MM.1S (cell line): ENCODE measurements at regions not wholly inside any gene's neighbourhood (a gene's known extent, or its start where the extent isn't known, plus 50 kb on each side); places are given as distances from the start of the nearest gene placed in this dataset.

Source experiments
- DNase-seq: peaks from one replicate; pipeline ENCODE4 v3.0.0-alpha.2; 2015
- H2AFZ ChIP-seq: fragments of 300-600 bp; sonication (generic); 2 replicates; pipeline ENCODE4 v1.6.0; 2016; ENCODE audit warnings: antibody characterized with exemption, low read length
- H3F3A ChIP-seq: fragments of 300-600 bp; sonication (generic); 2 replicates; pipeline ENCODE4 v1.6.1; 2016; ENCODE audit warnings: mild to moderate bottlenecking, antibody characterized with exemption, low read length, moderate library complexity, mixed read lengths; ENCODE audit not compliant: insufficient read depth
- H3K27ac ChIP-seq: fragments of 300-600 bp; sonication (generic); 2 replicates; pipeline ENCODE4 v1.5.1; 2016; ENCODE audit warnings: mild to moderate bottlenecking, low read length
- H3K27me3 ChIP-seq: fragments of 300-600 bp; sonication (generic); replicated peaks from 2 replicates; pipeline ENCODE4 v1.6.0; 2016; ENCODE audit warnings: low read length; ENCODE audit not compliant: insufficient read depth
- H3K36me3 ChIP-seq: fragments of 300-600 bp; sonication (generic); replicated peaks from 2 replicates; pipeline ENCODE4 v1.6.1; 2016; ENCODE audit warnings: mild to moderate bottlenecking, low read length, mixed read lengths; ENCODE audit not compliant: insufficient read depth
- H3K4me1 ChIP-seq: fragments of 300-600 bp; sonication (generic); 2 replicates; pipeline ENCODE4 v1.6.1; 2016; ENCODE audit warnings: low read length, mixed read lengths
- H3K4me2 ChIP-seq: fragments of 300-600 bp; sonication (generic); 2 replicates; pipeline ENCODE4 v1.6.0; 2016; ENCODE audit warnings: low read depth, low read length
- H3K4me3 ChIP-seq: fragments of 300-600 bp; sonication (generic); 2 replicates; pipeline ENCODE4 v1.5.1; 2016; ENCODE audit warnings: low read length, mixed read lengths
- H3K79me2 ChIP-seq: fragments of 300-600 bp; sonication (generic); 2 replicates; pipeline ENCODE4 v1.6.1; 2016; ENCODE audit warnings: mixed run types, low read length, mixed read lengths
- H3K9ac ChIP-seq: fragments of 300-600 bp; sonication (generic); 2 replicates; pipeline ENCODE4 v1.6.1; 2016; ENCODE audit warnings: low read length, mixed read lengths
- H3K9me2 ChIP-seq: fragments of 300-600 bp; sonication (generic); replicated peaks from 2 replicates; pipeline ENCODE4 v1.6.1; 2016; ENCODE audit warnings: mild to moderate bottlenecking, low read length, mixed read lengths; ENCODE audit not compliant: insufficient read depth
- H3K9me3 ChIP-seq: fragments of 300-600 bp; sonication (generic); replicated peaks from 2 replicates; pipeline ENCODE4 v1.6.1; 2016; ENCODE audit warnings: mild to moderate bottlenecking, low read length, mixed read lengths; ENCODE audit not compliant: insufficient read depth
- H4K20me1 ChIP-seq: fragments of 300-600 bp; sonication (generic); 2 replicates; pipeline ENCODE4 v1.6.1; 2016; ENCODE audit warnings: mild to moderate bottlenecking, low read length, moderate library complexity, mixed read lengths; ENCODE audit not compliant: insufficient read depth
- EZH2 ChIP-seq: fragments of 300-600 bp; sonication (generic); optimal IDR thresholded peaks from 2 replicates; pipeline ENCODE3; 2017; ENCODE audit warnings: low read depth, mild to moderate bottlenecking, antibody characterized with exemption, low read length, mixed read lengths
- EZH2phosphoT487 ChIP-seq: fragments of 300-600 bp; sonication (generic); IDR thresholded peaks from 2 replicates; pipeline ENCODE4 v1.6.1; 2018; ENCODE audit warnings: antibody characterized with exemption, low read length
- TF ChIP-seq, protein P1 (sequence below): fragments of 300-600 bp; sonication (generic); IDR thresholded peaks from 2 replicates; pipeline ENCODE4 v1.5.1; 2016; ENCODE audit warnings: antibody characterized with exemption, low read length, mixed read lengths

DNA sequence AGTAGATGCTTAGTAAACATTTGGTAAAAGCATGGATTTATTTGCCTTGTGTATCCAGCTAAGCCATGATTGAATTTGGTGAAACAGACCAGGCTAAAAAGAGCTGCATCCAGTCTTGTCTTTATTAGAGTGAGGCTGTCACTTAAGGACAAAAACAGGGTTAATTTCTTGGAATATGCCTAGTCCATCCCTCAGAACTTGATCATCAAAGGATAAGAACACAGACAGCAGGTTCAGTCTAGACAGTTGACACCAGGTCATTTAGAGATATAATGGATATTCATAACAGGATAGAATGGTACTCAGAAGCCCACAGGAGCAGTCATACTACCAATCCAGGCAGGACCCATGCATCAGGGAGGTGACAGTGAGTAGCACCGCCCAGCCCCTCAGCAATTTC lies 434.9 kb upstream of the ST6GAL2 start:
- Histone ChIP-seq H4K20me1 (no peaks in the 10 kb centered on the region), H3K27me3 (no peaks in the 10 kb centered on the region), H3K9ac (no peak overlapping the region), H3K27ac (no peak overlapping the region), H3K4me2 (no peak overlapping the region), H3K9me3 (no peaks in the 10 kb centered on the region), H3K4me3 (no peak overlapping the region), H3K4me1 (no peaks in the 10 kb centered on the region), H2AFZ (no peak overlapping the region), H3F3A (no peaks in the 10 kb centered on the region), H3K79me2 (no peaks in the 10 kb centered on the region), H3K9me2 (no peaks in the 10 kb centered on the region), H3K36me3 (no peaks in the 10 kb centered on the region)
- no peak for DNase-seq
- TF ChIP-seq, protein P1, sequence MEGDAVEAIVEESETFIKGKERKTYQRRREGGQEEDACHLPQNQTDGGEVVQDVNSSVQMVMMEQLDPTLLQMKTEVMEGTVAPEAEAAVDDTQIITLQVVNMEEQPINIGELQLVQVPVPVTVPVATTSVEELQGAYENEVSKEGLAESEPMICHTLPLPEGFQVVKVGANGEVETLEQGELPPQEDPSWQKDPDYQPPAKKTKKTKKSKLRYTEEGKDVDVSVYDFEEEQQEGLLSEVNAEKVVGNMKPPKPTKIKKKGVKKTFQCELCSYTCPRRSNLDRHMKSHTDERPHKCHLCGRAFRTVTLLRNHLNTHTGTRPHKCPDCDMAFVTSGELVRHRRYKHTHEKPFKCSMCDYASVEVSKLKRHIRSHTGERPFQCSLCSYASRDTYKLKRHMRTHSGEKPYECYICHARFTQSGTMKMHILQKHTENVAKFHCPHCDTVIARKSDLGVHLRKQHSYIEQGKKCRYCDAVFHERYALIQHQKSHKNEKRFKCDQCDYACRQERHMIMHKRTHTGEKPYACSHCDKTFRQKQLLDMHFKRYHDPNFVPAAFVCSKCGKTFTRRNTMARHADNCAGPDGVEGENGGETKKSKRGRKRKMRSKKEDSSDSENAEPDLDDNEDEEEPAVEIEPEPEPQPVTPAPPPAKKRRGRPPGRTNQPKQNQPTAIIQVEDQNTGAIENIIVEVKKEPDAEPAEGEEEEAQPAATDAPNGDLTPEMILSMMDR: no peak
- no peak for TF ChIP-seq EZH2phosphoT487
- TF ChIP-seq EZH2: no peak

DNA sequence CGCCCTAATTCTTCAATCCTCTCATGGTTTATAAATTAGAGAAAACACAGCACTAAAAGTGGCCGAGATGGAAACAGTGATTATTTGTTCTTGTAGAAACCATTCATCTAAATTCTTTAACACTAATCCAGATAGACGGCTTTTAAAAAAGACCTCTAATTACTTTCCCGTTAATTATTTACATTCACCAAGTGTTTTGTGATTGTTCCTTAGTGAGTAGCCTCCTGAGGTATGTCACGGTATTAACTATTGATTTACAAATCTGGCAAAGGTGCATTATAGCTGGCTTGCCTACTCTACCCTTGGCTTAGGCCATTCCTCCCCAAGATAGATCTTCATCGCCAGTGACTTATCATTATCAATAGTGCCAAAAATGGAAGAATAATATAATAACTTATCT lies 436.4 kb upstream of the ST6GAL2 start:
- TF ChIP-seq EZH2 (no peak), EZH2phosphoT487 (no peak)
- TF ChIP-seq, protein P1: no peak
- Histone ChIP-seq H3K27ac (no peak overlapping the region), H3K4me2 (no peak overlapping the region), H3K4me3 (no peak overlapping the region), H3K9ac (no peak overlapping the region), H3K9me3 (no peaks in the 10 kb centered on the region), H4K20me1 (no peaks in the 10 kb centered on the region), H3K79me2 (no peaks in the 10 kb centered on the region), H2AFZ (no peak overlapping the region), H3K4me1 (no peaks in the 10 kb centered on the region), H3F3A (no peaks in the 10 kb centered on the region), H3K36me3 (no peaks in the 10 kb centered on the region), H3K9me2 (no peaks in the 10 kb centered on the region), H3K27me3 (no peaks in the 10 kb centered on the region)
- DNase-seq: no peak

DNA sequence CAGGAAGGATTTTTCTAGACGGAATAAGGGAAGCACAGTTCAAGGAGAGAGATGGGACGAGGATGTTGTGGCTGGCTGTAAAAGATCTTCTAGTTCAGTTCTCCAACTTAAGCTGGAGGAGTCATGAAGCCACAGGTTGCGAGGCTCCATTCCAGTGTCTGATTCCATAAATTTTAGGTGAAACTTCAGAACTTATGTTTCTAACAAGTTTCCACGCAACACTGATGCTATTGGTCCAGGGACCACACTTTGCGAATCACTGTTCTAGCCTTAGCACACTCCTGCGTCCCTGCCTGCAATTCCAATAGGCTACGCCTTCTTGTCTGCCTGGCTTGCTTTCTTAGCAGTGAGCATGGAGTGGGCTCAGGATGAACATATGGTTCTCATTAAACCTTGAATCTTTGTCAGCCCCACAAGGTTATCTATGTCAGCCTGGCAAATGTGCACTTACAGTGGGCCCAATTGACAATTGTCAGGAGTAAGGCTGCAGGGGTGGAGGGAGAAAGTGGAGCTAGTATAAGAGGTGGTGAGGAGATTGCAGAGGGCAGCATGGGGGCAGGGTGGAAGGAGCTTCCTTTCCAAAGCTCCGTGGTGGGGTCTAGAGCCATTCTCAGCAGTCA lies 438.1 kb upstream of the ST6GAL2 start:
- Histone ChIP-seq H4K20me1 (no peaks in the 10 kb centered on the region), H3K4me2 (no peak overlapping the region), H3F3A (no peaks in the 10 kb centered on the region), H3K4me3 (no peak overlapping the region), H3K27ac (no peak overlapping the region), H3K27me3 (no peaks in the 10 kb centered on the region), H3K9ac (no peak overlapping the region), H3K36me3 (no peaks in the 10 kb centered on the region), H3K79me2 (no peaks in the 10 kb centered on the region), H3K9me2 (no peaks in the 10 kb centered on the region), H2AFZ (no peak overlapping the region), H3K9me3 (no peaks in the 10 kb centered on the region), H3K4me1 (no peaks in the 10 kb centered on the region)
- TF ChIP-seq EZH2 (no peak), EZH2phosphoT487 (no peak)
- TF ChIP-seq, protein P1: no peak
- no peak for DNase-seq
